GM10248 (cell line): ENCODE measurements at regions not wholly inside any gene's neighbourhood (a gene's known extent, or its start where the extent isn't known, plus 50 kb on each side); places are given as distances from the start of the nearest gene placed in this dataset.
A peak's percentile ranks its signal among the peaks of the same experiment; 100 is the strongest.

Experiments used
- CTCF ChIA-PET: fragments of 300-600 bp; sonication (Branson Sonifier 250); formaldehyde crosslinking; extraction: SDS; loops from one replicate; lab custom pipeline; 2021; ENCODE audit warnings: antibody characterized with exemption; lab: Yijun Ruan, JAX
- POLR2A ChIA-PET: fragments of 350-650 bp; sonication (Branson Sonifier 250); formaldehyde crosslinking; extraction: SDS; loops from one replicate; lab custom pipeline; 2020; ENCODE audit warnings: antibody characterized with exemption; lab: Yijun Ruan, JAX
- DNase-seq: peaks from one replicate; pipeline ENCODE4 v3.0.0; 2012; ENCODE audit errors: extremely low spot score
- TF ChIP-seq, protein P1 (sequence below): IDR thresholded peaks from 2 replicates; pipeline ENCODE4 v1.5.1; 2012; ENCODE audit warnings: mild to moderate bottlenecking, low read depth; ENCODE audit errors: extremely low read depth, missing control alignments, control extremely low read depth

DNA sequence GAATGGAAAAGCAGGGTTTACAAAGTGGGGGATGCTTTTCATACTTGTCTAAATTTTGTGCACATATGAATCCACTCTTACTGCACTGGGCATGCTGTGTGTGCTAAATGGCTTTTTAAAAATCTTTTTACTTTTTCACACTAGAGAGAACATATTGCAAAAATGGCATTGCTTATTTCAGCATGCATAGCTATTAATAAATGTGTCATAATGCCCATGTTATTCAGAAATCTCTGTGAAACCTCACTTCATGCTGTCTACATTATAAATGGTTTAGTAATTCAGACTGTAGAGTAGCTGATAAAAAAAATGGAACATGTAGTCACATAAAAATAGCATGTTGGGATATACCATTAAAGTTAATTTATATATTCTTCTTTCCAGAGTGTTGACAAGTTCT is 593.8 kb downstream of the RPL10L start:
- ChIA-PET POLR2A (no interaction called here), CTCF (no interaction called here)
- DNase-seq = no peak
- TF ChIP-seq, protein P1, sequence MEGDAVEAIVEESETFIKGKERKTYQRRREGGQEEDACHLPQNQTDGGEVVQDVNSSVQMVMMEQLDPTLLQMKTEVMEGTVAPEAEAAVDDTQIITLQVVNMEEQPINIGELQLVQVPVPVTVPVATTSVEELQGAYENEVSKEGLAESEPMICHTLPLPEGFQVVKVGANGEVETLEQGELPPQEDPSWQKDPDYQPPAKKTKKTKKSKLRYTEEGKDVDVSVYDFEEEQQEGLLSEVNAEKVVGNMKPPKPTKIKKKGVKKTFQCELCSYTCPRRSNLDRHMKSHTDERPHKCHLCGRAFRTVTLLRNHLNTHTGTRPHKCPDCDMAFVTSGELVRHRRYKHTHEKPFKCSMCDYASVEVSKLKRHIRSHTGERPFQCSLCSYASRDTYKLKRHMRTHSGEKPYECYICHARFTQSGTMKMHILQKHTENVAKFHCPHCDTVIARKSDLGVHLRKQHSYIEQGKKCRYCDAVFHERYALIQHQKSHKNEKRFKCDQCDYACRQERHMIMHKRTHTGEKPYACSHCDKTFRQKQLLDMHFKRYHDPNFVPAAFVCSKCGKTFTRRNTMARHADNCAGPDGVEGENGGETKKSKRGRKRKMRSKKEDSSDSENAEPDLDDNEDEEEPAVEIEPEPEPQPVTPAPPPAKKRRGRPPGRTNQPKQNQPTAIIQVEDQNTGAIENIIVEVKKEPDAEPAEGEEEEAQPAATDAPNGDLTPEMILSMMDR = no peak

DNA sequence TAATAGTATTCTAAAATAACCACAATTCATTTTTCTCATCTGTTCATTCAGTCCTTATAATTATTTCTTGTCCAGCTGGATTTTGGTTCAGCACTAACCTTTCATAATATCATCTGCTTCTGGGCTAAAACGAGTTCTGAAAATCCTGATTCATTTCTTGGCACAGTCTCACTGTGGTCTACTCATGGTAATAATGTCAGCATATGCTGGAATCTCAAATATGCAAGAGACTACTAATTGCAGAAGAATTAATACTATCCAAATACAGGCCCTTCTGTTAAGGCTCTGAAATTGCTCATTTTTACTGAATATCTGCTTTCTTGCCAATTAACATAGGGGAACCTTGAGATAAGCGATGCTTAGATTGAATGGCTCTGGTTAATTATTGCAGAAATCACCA is 597.1 kb downstream of the RPL10L start:
- DNase-seq = no peak
- ChIA-PET POLR2A (no interaction called here), CTCF (no interaction called here)
- TF ChIP-seq, protein P1 = no peak

DNA sequence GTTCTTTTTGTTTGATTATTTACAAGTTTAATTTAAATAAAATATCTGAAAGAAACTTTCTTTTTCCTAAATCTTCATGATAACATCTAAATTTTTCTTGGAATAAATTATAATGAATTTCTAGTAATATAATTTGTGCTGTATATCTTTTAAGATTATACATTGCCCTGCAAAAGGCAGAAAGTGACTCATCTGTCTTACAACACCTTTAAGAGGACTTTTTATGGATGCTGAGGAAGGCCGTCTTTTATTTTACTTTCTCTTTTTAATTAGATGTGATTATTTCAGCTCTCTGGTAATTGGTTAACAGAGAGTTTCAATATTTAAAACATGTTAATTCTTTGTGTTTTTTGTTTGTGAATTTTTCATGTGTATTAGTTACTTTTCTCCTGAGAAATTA is 598.4 kb downstream of the RPL10L start:
- no peak for DNase-seq
- TF ChIP-seq, protein P1 = no peak
- POLR2A ChIA-PET = no interaction called here
- CTCF ChIA-PET = no interaction called here

DNA sequence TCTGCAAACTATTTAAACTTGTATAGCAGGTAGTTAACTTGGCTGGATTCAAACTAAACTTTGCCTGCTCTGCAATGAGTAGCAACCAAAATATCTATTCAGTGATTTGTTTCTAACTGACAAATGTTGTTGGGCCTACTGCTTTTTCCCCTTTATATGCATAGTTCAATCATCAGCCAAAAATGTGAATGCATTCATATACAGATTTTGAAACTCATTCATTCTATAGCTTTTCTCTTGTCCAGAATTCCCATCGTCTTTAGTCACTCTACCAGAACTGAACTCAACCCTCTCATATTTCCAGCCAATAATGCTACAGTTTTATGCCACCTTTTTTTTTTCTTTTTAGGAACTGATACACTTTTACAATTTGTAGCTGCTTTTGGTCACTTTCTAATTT is 599.8 kb downstream of the RPL10L start:
- POLR2A ChIA-PET = no interaction called here
- CTCF ChIA-PET = no interaction called here
- TF ChIP-seq, protein P1 = no peak
- DNase-seq = no peak

DNA sequence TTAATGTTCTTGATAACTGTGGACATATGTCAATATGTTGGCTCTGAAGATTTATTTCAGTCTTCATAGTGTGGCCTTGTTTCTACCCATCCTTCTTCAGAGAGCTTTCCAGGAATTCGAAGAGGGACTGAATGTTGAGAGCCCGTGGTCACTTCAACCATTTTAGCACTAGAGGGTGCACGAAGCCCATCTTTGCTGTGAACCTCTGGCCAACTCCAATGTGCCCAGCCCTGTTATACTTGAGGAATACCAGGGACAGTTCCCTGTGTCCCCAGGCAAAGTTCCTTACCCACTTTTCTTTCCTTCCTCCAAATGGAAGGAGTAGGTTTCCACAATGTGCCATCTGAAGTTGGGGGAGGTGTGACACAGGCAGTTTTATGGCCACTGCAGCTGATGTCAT is 603.5 kb downstream of the RPL10L start:
- TF ChIP-seq, protein P1 = peak; percentile 46
- DNase-seq = no peak
- ChIA-PET CTCF (interaction anchor here (0.6 kb wide), 1 partner anchor 22 kb away, joined by 3 read pairs; no protein-coding TSS in a partner anchor), POLR2A (no interaction called here)

DNA sequence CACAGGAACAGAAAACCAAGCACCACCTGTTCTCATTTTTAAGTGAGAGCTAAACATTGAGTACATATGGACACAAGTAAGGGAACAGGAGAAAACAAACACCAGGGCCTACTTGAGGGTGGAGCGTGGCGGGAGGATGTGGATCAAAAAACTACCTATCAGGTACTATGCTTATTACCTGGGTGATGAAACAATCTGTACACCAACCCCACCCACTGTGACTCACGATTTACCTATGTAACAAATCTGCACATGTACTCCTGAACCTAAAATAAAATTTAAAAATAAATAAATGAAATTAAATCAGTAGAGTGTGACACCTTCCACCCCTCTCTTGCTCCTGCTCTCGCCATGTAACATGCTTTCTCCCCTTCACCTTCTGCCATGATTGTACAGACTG is 615.5 kb downstream of the RPL10L start:
- POLR2A ChIA-PET = no interaction called here
- no peak for DNase-seq
- CTCF ChIA-PET = no interaction called here
- TF ChIP-seq, protein P1 = no peak

DNA sequence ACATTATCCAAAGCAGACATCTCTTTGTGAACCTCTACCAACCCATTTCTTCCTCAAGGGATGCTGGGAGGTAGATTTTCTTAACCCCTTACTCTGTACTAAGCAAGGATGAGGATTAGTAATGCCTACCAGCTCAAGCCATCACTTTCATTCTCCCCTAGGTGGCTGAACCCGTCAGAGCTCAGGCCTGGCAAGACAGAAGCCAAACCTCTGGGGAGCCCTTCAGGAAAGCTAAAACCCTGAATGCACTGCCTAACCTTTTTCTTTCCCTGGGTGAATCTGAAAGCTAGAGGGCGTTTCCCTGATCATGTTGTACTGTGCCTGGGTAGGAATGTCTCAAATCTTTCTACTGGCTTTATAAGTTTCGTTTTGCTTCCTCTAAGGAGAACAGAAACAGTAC is 617.3 kb downstream of the RPL10L start:
- CTCF ChIA-PET = no interaction called here
- no peak for DNase-seq
- TF ChIP-seq, protein P1 = no peak
- POLR2A ChIA-PET = no interaction called here
